ENCODE measurements at regions not wholly inside any gene's neighbourhood (a gene's known extent, or its start where the extent isn't known, plus 50 kb on each side); places are given as distances from the start of the nearest gene placed in this dataset.
A peak's percentile ranks its signal among the peaks of the same experiment; 100 is the strongest.

DNA sequence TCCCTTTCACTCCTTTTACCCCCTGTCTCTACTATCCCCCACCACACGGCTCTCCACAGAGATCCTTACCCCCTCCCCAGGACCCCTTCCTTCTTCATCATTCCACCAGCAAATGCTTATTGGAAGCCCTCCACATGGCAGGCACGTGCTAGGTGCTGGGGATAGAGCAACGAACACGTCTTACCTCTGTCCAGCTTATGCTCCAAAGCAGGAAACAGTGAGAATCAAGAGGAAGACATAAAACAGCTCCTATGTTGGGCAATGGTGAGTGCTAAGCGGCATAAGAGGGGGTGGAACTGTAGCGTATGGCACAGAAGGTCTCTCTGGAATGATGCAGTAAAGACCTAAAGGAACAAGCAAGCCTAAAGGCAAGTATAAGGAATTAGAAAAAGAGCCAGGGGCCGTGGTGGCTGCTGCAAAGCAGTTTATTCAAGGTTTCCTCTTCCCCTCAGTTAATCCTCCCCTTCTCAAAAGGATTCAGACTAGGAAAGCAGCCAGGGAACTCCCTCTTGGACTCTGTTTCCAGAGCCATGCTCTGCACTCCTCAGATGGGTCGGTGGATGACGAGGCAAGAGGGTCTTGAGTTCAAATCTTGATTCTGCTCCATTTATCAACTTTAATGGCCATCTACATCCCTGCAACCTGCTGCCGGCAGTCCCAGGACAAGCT, 289.4 kb downstream of the FOXO1 start:
- no peak for DNase-seq

DNA sequence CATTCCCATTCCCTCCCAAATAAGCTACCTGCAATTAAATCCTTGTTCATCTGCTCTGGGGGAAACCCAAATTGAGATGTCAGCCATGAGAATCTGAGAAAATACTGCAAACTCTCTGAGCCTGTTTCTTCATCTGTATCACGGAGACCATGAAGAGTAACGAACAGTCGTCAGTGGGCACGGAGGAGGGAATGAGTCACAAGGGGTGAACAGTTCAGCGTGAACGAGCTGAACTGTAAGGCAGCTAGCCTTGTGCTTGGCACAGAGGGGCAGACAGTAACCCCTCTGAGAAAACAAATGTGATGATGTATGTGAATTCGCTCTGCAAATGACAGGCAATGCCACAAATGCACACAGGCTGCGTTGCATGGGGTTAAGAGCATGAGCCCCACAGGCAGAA, 288.7 kb downstream of the FOXO1 start:
- DNase-seq = peak; percentile 24

DNA sequence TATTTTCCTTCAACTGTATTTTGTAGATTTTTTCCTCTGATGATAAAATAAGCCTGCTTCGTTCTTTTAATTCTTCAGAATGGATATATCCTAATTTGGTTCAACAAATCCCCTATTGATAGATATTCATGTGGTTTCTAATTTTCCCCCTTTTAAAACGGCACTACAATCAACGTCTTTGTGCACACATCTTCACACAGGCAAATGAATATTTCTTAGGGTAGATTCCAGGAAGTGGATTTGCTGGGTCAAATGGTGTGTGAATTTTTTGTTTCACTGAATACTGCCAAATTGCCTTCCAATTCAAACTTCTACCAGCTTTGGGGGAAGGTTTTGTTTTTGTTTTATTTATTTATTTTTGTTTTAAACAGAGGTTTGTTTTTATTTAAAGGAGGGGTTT, 287.2 kb downstream of the FOXO1 start:
- no peak for DNase-seq

DNA sequence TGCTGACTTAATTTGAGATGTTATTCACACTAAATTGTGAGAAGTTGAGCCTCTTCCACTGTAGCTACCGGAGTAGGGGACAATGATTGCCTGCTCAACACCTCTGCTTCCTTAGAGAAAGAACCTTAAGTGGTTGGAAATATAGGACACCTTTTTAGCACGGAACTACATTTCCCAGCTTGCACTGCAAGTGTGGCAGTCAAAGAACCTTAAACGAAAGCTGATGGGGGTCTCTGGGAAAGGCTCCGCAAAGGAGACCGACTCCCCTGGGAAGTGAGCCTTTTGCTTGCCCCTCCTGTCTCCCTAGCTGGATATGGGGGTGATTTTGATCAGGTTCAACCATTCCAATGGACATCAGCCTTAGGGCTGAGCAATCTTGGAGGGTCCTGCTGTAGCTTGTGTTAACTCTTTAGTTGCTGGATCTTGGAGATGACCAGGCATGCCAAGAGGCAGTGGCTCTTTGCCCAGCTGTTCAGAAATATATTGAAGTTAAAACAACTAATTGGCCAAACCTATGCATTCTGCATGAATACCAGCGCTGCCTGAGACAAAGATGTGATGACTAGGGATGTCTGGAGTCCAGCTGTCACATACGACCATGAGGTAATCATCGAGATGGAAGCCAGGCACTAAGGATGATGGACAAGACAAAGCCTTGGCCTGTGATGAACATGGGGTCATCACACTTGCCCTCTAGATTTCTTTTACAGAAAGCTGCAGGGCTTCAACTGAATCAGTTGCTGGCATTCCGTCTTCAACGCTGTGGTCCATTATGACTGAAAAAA, 286.5 kb downstream of the FOXO1 start:
- peak; percentile 29 for DNase-seq

DNA sequence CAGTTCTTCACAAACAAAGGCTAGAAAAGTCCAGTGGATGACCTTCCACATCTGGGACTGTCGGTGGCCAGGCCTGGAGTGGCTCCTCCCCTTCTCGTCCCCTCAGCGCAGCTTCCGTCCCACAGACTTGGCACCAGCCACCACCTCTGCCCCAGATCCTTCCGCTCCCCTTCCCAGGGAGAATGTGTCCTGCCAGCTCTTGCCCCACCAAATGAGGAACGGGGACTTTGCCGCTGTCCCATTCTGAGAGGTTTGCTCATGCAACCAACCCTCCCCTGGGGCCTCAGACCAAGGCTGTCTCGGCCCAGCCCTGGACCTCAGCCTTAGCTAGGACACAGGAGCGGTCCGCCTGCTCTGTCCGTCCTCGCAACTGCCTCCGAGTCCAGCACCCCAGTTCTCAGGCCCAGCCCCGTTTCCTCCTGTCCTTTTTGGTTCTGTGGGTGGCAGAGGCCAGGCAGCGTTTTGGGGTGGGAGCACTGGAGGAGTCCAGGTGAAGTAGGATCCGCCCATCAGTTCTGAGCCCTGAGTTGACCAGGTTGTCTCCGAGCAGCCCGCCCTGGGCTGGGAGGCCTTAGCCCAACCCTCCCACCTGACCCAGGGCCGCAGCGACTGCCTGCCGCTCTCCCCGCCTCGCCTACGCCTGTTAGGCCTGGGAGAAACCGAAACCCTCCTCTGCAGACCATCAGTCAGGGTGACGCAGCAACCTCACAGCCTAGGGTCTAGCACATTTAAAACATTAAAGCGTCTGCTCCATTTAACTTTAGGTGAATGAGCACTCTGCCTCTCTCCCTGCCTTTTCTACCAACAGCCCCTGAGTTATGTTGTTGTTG, 284.3 kb downstream of the FOXO1 start:
- no peak for DNase-seq

DNA sequence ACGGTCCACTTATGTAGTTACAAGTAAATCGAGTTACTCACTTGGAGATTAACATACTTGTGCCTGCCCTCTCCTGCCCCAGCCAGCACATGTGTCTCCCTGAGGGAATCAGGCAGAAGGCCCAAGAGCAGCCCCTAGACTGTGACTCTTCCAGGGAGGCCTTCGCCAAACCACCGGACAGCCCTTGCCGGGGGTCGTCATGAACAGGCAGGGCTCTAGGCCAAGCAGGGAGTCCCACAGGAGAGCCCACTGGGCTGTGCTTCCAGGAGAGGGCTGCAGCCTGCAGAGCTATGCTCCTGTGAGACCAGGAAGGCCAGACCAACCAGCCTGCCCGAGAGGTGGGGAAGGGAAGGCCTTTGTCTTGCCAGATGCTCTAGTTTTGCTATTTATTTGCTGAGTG, 283.3 kb downstream of the FOXO1 start:
- no peak for DNase-seq

DNA sequence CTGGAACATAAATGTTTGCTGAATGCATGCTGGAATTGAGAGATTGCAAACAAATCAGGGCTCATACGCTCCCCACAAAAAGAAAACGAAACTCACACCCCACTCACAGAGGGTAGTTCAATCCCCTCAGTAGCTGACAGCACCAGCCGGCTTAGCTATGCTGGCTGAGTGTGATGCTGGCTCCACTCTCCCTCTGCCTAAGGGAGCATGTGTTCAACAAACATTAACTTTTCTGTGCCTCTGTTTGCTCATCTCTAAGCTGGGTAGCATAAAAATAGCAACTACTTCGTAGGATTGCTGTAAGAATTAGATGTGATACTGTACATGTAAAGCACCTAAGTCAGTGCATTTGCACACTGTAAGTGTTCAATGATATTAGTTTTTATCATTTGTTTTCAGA, 282.6 kb downstream of the FOXO1 start:
- no peak for DNase-seq

DNA sequence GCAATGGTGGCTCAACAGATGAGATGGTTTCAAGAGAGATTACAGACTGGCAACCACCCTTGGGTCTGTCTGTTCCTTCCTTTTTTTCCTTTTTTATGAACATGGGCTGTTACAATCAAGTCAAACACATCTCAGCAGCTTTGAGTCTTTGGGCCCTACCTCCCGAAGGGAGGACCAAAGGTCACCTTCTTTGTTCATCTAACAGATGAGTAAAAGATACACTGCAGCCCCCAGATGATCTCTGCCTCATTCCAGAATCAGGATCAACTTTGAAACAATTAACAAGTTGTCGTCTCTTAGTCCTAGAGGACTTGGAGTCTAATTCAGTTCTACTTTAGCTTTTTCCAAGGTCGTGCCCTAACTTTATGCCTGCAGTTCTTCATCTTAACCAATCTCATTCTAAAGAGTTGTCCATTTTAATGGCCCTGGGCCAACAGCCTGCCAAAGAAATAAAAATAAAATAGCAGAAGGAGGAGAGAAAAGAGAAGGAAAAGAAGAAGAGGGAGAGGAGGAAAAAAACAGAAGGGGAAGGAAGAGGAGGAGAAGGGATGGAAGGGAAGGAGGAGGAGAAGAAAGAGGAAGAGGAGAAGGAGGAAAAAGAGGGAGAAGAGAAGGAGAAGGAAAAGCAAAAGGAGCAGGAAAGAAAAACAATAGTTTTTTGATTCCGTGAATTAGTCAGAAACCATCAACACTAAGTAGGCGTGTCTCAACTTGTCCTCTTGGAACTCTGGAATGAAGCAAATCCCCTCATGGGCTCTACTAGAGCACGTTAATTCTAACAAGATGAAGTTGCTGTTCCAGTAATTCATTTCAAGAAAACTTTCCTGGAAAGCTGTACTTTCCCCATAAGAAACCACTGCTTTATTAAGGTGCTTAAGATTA, 281.2 kb downstream of the FOXO1 start:
- DNase-seq = no peak

DNA sequence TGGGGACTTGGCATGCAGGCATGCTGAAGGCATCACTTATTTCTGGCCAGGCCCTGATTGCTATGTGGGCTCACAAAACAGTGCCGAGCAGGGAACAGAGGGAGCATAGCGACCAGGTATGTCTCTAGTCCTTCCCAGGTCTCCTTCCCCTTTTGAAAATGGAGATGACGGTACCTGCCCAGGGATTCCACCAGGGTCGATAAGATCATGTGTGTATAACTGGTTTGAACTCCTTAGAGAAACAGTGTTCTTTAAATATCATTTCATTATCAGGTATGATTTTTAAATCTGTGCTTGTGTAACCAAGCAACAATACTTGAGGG, 280.6 kb downstream of the FOXO1 start:
- no peak for DNase-seq

DNA sequence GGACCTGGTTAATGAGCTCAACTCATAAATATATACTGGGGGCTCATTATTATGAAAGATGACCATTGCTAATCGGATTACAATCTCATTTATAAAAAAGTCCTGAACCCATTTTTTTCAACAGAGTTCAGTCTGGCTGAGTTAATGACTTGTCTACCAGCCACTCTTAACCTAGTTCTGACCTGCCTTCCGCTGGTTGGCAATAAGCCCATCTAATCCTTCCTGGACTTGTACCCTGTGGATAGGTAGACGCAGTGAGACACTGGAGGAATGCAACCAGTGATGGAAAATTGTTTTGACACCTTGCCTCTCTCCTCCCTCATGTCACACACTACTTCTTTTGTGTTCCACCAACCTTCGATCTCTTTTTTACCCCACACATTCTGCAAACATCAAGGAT, 279.9 kb downstream of the FOXO1 start:
- DNase-seq = no peak

DNA sequence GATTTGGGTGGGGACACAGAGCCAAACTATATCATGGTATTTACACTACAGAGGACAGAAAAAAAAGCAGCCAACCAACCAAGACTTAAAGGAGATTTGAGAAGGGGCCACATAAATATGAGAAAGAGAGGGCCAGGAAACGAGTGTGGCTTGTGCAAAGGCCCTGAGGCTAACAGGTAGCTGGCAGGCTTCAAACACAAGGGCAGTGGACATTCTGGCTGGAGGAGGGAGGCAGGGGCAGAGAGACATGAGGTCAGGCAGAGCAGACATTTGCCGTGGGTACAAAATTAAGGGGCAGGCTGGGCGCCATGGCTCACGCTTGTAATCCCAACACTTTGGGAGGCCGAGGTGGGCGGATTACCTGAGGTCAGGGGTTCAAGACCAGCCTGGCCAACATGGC, 278.7 kb downstream of the FOXO1 start:
- DNase-seq = no peak

DNA sequence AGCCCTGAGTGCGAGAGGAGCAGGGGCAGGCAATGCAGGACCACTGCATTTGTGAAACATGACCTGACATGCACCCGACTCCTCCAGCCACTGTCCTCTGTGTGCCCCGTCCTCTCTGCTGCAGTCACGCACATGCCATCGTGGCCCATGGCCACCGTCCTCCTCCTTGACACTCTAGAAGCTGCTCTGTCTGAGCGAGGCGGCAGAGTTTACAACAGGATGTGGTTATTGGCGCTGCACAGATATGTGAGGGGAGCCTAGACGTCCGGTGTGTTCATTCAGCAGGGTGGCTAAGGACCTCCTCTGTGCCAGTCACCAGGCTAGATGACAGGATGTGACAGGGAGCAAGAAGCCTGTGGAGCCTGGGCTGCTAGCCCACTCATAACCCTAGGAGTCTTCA, 277.8 kb downstream of the FOXO1 start:
- DNase-seq = no peak

DNA sequence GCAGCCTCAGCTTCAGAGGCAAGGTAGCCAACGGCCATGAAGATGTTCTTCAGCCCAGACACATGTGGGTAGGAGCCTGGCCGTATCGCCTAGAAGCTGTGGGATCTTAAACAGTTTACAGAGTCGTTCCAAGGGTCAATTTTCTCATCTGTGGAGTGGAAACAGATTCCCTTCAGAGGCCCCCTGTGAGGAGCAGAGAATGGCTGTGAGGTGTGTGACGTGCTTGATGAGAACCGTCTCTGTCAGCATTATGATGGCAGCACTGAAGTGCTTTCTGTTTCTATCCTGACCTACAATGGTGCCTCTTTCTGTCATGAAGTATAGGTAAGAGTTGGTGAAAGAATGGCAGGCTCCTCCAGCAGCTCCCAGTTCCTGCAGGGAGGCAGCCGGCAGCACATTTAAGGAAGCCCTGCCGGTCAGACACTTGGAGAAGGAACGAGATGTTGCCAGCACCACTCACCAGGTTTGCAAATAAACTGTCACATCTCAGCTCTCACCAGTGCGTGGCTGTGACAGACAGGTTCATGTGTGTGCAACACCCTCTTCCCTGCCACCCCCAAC, 277.3 kb downstream of the FOXO1 start:
- DNase-seq = no peak

DNA sequence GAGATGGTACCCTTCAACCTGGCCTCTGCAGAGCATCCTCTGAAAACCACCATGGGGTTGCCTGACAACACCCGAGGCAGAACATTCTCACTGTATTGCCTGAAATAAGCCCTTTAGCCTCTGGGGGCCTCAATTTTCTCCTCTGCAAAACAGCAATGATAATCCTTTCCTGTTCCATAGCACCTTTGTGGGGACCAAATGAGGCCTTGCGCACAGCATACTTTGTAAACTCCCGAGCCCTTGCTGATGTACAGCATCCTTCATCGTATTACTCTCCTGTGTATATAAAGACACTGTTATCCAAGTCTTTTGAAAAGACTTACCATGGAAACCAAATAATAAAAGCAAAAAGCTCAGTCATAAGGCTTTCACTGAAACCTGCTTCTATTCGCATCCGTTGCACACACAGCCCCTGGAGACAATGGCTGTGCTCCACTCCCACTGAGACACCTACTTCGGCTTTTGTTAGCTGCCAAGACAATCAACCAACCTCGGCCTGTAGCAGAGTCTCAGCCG, 276.0 kb downstream of the FOXO1 start:
- no peak for DNase-seq

DNA sequence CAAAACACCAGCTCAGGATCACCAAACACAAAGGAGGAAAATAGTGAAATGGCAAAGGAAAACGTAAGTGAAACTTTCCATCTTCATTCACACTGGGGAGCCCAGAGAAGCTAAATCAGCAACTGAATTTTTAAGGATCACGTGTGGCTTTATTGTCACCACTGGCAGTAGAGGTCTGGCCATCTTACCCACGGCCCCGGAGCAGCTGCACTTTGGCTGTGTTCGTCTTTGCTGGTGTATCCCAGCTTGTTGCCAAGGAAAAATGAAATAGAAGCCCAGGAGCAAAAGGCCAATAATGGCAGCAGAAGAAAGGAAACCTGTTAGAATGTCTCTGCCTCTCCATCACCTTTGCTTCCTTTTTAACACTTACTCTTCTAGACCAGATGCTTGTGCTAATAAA, 274.7 kb downstream of the FOXO1 start:
- no peak for DNase-seq

DNA sequence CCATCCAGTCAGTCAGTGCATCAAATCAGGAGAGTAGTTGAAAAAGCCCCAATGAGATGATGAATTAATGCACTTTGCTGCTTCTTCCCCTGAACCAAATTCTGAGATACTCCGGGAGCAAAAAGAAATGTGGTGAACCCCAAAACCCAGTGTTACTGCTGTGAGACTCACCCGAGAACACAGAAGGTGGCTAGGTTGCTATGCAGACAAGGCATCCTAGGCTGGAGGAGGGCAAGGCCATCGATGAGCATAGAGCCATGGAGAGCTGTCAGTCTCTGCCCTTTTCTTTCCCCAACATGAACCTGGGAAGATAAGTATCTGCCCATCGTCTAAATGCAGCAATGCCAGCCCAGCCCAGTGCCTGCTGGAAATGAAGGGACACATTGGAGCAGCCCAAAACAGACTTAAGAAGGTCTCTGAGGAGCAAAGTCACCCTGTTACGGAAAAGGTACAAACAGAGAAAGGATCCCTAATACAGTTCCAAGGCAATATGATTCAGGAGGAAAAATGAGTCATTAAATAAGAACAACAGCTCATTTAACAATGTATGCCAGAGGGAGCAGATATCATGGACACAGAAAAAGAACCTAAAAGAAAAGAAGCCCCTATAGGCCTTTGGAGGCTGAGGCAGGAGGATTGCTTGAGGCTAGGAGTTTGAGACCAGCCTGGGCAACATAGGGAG, 272.0 kb downstream of the FOXO1 start:
- DNase-seq = no peak

DNA sequence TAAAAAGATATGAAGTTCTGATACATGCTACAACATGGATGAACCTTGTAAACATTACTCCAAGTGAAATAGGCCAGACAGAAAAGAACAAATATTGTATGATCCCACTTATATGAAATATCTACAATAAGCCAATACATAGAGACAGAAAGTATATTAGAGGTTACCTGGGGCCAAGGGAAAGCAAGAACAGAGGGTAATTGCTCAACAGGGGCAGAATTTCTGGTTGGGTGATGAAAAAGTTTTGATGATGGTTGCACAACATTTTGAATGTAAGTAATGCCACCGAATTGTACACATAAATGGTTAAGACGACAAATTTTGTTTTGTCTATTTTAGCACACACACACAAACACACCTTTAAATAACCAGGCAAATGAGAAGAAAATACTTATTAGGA, 268.4 kb downstream of the FOXO1 start:
- no peak for DNase-seq

DNA sequence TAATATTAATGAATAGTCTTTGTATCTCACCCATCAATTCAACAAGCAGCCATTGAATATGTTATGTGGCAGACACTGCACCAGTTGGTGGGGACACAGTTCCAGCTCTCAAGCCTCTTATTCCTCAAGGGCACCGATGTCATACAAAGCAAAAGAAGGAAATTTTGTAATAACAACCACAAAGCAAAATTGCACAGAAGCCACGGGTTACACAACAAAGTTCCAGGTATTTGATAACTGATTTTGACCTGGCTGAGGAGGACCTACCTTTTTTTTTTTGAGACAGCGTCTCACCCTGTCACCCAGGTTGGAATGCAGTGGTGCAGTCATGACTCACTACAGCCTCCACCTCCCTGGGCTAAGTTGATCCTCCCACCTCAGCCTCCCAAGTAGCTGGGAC, 266.7 kb downstream of the FOXO1 start:
- DNase-seq = no peak

DNA sequence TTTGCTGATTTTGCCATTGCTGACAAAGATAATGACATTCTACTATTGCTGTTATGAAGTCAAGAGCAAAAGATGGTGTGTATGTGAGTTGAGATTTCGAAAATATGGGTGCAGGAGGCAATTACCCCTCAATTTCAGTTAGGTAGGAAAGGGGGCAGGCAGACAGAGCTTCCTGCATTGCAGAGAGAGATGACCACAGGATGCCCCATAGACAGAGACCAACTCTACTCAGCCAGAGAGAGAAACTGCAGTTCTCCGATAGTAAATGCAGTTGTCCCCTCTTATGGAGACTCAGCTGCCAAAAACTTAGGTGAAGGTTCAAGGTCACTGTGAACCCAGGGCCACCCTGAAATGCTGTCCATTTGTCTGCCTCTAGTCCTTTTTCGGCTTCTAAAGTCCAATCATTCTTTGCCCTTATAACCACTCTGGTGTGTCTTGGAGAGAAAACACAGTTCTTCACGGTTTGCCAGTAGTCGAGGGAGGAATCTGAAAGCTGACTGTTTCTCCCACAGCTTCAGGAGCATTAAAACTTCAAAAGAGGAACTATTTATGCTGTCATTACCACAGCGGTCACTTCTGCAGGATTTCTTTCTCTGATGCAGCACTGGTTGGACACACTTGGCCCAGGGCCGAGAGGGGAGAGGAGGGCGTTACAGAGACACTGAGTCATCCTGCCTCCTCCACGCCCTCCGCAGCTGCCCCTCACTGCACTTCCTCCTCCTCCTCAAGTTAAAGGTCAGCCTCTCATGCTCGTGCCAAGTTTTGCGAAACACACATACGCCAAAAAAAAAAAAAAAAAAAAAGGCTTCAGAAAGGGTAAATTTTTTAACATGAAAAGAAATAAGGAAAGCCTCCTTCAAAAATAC, 264.3 kb downstream of the FOXO1 start:
- DNase-seq = peak; percentile 45

DNA sequence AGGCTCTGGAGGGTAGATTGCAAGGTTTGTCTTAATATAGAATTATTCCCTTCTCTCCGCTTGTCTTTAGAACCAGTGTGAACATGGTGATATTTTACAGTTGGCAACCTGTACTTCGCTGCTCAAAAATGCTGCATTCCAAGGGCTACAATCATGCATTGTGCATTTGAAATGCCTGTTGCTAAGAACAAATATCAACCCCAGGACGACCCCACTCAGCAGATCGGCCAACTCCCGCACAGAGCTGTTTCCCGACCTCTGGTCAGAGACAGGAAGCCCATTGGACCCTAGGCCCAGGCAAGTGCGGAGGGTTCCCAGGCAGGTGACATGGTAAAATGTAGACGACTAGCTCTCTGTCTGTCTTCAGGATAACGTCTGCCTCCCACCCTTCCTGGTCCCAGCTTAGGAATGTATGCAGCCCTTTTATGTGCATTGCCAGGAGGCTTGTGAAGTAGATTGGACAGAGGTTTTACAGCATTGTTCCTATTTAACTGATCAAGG, 263.5 kb downstream of the FOXO1 start:
- no peak for DNase-seq

Measured in NCI-H446 treated with DMSO at 0.1 percent for 48 hours (cell line).